22Rv1 (cell line): ENCODE measurements at regions not wholly inside any gene's neighbourhood (a gene's known extent, or its start where the extent isn't known, plus 50 kb on each side); places are given as distances from the start of the nearest gene placed in this dataset.

Experiments
- H3K27ac ChIP-seq: fragments of 450-650 bp; 2 replicates; pipeline ENCODE4 v1.5.1; 2017
- CTCF ChIP-seq: fragments of 450-650 bp; IDR thresholded peaks from 2 replicates; pipeline ENCODE4 v1.5.1; 2017; ENCODE audit warnings: mild to moderate bottlenecking
- ZFX ChIP-seq: fragments of 450-650 bp; IDR thresholded peaks from 2 replicates; pipeline ENCODE4 v1.6.1; 2017; ENCODE audit warnings: antibody characterized with exemption, borderline replicate concordance

GRCh38 chr2:57368190-57368589 lies 678.4 kb upstream of the VRK2 start:
- TF ChIP-seq ZFX = no peak
- TF ChIP-seq CTCF = no peak
- H3K27ac ChIP-seq = no peak overlapping the region

GRCh38 chr2:57370882-57371585 lies 675.6 kb upstream of the VRK2 start:
- no peak for TF ChIP-seq CTCF
- TF ChIP-seq ZFX = no peak
- peak overlapping the region; percentile 72 for H3K27ac ChIP-seq

- H3K27ac ChIP-seq = no peak overlapping the region; the same call in 1 of the 2 replicates
- TF ChIP-seq CTCF = no peak
- no peak for TF ChIP-seq ZFX
These were observed 674.2 kb upstream of the VRK2 start for GRCh38 chr2:57372237-57372984.

GRCh38 chr2:57373530-57373929 lies 673.1 kb upstream of the VRK2 start:
- peak overlapping the region; percentile 24; the same call in 1 of the 2 replicates for H3K27ac ChIP-seq
- TF ChIP-seq ZFX = no peak
- no peak for TF ChIP-seq CTCF

- TF ChIP-seq CTCF = peak; percentile 67
- no peak for TF ChIP-seq ZFX
- H3K27ac ChIP-seq = no peak overlapping the region
These were observed 669.6 kb upstream of the VRK2 start for GRCh38 chr2:57376985-57377384.

- TF ChIP-seq CTCF = no peak
- TF ChIP-seq ZFX = no peak
- no peak overlapping the region for H3K27ac ChIP-seq
These were observed 660.3 kb upstream of the VRK2 start for GRCh38 chr2:57386305-57386704.
